Trophoblast cell (in vitro differentiated cells and primary cell): ENCODE measurements at regions not wholly inside any gene's neighbourhood (a gene's known extent, or its start where the extent isn't known, plus 50 kb on each side); places are given as distances from the start of the nearest gene placed in this dataset.

Experiments used
- DNase-seq, 2 donors: peaks; one replicate each; pipeline ENCODE4 v3.0.0-alpha.2; 2016
- H2AFZ ChIP-seq: 2 replicates; pipeline ENCODE4 v1.6.1; 2013; ENCODE audit warnings: low read length, moderate library complexity, mild to moderate bottlenecking; ENCODE audit not compliant: insufficient read depth, poor library complexity
- H2AK5ac ChIP-seq: 2 replicates; pipeline ENCODE4 v1.6.1; 2013; ENCODE audit warnings: mild to moderate bottlenecking, low read length
- H2BK120ac ChIP-seq: 2 replicates; pipeline ENCODE4 v1.6.1; 2013; ENCODE audit warnings: low read length, mild to moderate bottlenecking, moderate library complexity; ENCODE audit not compliant: insufficient read depth, poor library complexity
- H2BK12ac ChIP-seq: 2 replicates; pipeline ENCODE4 v1.6.1; 2013; ENCODE audit warnings: mild to moderate bottlenecking, low read length, moderate library complexity
- H2BK5ac ChIP-seq: 2 replicates; pipeline ENCODE4 v1.6.1; 2013; ENCODE audit warnings: low read length, low read depth, moderate library complexity, mild to moderate bottlenecking; ENCODE audit not compliant: poor library complexity
- H3K14ac ChIP-seq: 2 replicates; pipeline ENCODE4 v1.6.1; 2013; ENCODE audit warnings: mild to moderate bottlenecking, low read length
- H3K18ac ChIP-seq: 2 replicates; pipeline ENCODE4 v1.6.1; 2013; ENCODE audit warnings: mild to moderate bottlenecking, low read length
- H3K23ac ChIP-seq: 2 replicates; pipeline ENCODE4 v1.6.1; 2013; ENCODE audit warnings: low read length
- H3K27ac ChIP-seq: 2 replicates; pipeline ENCODE4 v1.5.1; 2013; ENCODE audit warnings: low read depth, mild to moderate bottlenecking, inconsistent platforms, low read length, moderate library complexity
- H3K27me3 ChIP-seq: 2 replicates; pipeline ENCODE4 v1.6.1; 2013; ENCODE audit warnings: inconsistent platforms, mild to moderate bottlenecking, low read length, moderate library complexity; ENCODE audit not compliant: insufficient read depth
- H3K36me3 ChIP-seq, 2 experiments: 1 replicate in 1 of 2; 2 replicates in 1 of 2; pipeline ENCODE4 v1.6.1; 2013; ENCODE audit warnings: low read length in 2 of 2, mild to moderate bottlenecking in 2 of 2, moderate library complexity in 1 of 2; ENCODE audit not compliant: insufficient read depth in 2 of 2, control insufficient read depth in 1 of 2
- H3K4ac ChIP-seq: 2 replicates; pipeline ENCODE4 v1.6.1; 2013; ENCODE audit warnings: low read depth, mild to moderate bottlenecking, low read length, moderate library complexity
- H3K4me1 ChIP-seq, 2 experiments: 1 replicate in 1 of 2; 2 replicates in 1 of 2; pipeline ENCODE4 v1.6.1; 2013; ENCODE audit warnings: low read length in 2 of 2, mild to moderate bottlenecking in 2 of 2, moderate library complexity in 1 of 2; ENCODE audit not compliant: insufficient read depth in 2 of 2, control insufficient read depth in 1 of 2
- H3K4me2 ChIP-seq: 2 replicates; pipeline ENCODE4 v1.6.1; 2013; ENCODE audit warnings: inconsistent platforms, mild to moderate bottlenecking, low read length, moderate library complexity
- H3K4me3 ChIP-seq: 2 replicates; pipeline ENCODE4 v1.5.1; 2013; ENCODE audit warnings: mild to moderate bottlenecking, low read depth, low read length, inconsistent platforms
- H3K79me1 ChIP-seq: one replicate; pipeline ENCODE4 v1.6.1; 2013; ENCODE audit warnings: low read length
- H3K79me2 ChIP-seq: 2 replicates; pipeline ENCODE4 v1.6.1; 2013; ENCODE audit warnings: low read length, mild to moderate bottlenecking; ENCODE audit not compliant: control insufficient read depth, insufficient read depth, poor library complexity
- H3K9ac ChIP-seq: 2 replicates; pipeline ENCODE4 v1.6.1; 2013; ENCODE audit warnings: mild to moderate bottlenecking, low read length
- H3K9me3 ChIP-seq: 2 replicates; pipeline ENCODE4 v1.6.1; 2013; ENCODE audit warnings: low read depth, mild to moderate bottlenecking, control low read depth, inconsistent platforms, low read length; ENCODE audit not compliant: insufficient read depth
- H4K12ac ChIP-seq: 2 replicates; pipeline ENCODE4 v1.6.1; 2013; ENCODE audit warnings: low read depth, mild to moderate bottlenecking, low read length, moderate library complexity
- H4K8ac ChIP-seq: 2 replicates; pipeline ENCODE4 v1.6.1; 2013; ENCODE audit warnings: low read depth, mild to moderate bottlenecking, low read length, moderate library complexity
- H4K91ac ChIP-seq: one replicate; pipeline ENCODE4 v1.6.1; 2013; ENCODE audit warnings: low read depth, mild to moderate bottlenecking, low read length, moderate library complexity
- WGBS: extraction: QIAGEN DNeasy Blood & Tissue Kit; methylation state at CpG from one replicate; pipeline ENCODE4 v1.1.7; 2013; ENCODE audit warnings: missing lambda C conversion rate; ENCODE audit not compliant: insufficient read length, insufficient coverage; ENCODE audit errors: extremely low coverage; 5-methylcytosine and 5-hydroxymethylcytosine counted together

DNA sequence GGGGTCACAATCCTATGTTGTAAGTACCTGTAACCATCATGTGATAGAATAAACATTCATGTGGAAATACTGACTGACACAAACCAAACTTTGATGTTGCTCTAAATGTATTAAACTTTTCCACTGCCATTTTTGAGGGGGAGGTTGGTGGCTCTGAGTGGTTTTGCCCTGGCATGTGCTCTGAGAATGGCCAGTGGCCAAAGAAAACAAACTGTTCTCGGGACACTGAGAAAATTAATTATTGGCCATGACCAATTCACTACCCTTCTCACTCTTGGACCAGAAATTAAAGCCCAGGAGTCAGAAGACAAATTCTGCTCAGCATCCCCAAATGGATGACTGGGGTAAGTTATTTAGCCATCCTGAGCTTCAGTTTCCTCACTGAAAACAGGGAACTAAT lies 195.9 kb downstream of the XPNPEP1 start:
- no peak overlapping the region for H2AFZ ChIP-seq
- WGBS, result no CpG with 5 or more reads among the region's 1 CpG
- H3K27me3 ChIP-seq, result no peaks in the 10 kb centered on the region
- no peak overlapping the region for H3K18ac ChIP-seq
- no peaks in the 10 kb centered on the region for H3K4me1 ChIP-seq
- no peaks in the 10 kb centered on the region for H3K79me1 ChIP-seq
- no peak overlapping the region for H3K27ac ChIP-seq
- no peaks in the 10 kb centered on the region for H3K36me3 ChIP-seq
- H3K4ac ChIP-seq, result no peak overlapping the region
- no peaks in the 10 kb centered on the region for H3K79me2 ChIP-seq
- no peak overlapping the region for H2AK5ac ChIP-seq
- DNase-seq, result no peak
- H3K4me2 ChIP-seq, result no peak overlapping the region
- no peak overlapping the region for H4K12ac ChIP-seq
- no peak overlapping the region for H3K23ac ChIP-seq
- H3K14ac ChIP-seq, result no peak overlapping the region
- no peak overlapping the region for H4K8ac ChIP-seq
- no peak overlapping the region for H3K9ac ChIP-seq
- H4K91ac ChIP-seq, result no peak overlapping the region
- H2BK5ac ChIP-seq, result no peak overlapping the region
- H3K4me3 ChIP-seq, result no peak overlapping the region
- H2BK12ac ChIP-seq, result no peak overlapping the region
- no peaks in the 10 kb centered on the region for H3K9me3 ChIP-seq
- H2BK120ac ChIP-seq, result no peak overlapping the region

DNA sequence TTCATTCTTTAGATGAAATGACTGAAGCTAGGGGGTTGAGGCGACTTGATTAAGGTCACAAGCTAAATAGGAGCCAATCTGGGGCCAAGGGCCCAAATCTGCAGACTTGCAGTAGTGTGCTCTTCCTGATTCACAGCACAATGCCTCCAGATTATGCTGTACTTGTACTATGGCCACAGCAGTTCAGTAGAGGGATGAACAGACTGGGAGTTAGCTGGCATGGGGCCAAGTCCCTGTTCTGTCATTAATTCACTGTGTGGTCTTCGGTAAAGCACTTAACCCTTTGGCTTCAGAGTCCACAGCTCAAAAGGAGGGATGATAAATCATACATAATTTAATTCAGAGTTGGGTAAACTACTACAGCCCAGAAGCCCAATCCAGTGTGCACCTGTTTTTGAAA lies 196.8 kb downstream of the XPNPEP1 start:
- no CpG with 5 or more reads among the region's 2 CpGs for WGBS
- H4K8ac ChIP-seq, result no peak overlapping the region
- H3K4me1 ChIP-seq, result no peaks in the 10 kb centered on the region
- no peak overlapping the region for H4K91ac ChIP-seq
- H2AK5ac ChIP-seq, result no peak overlapping the region
- no peak overlapping the region for H3K18ac ChIP-seq
- no peak overlapping the region for H2BK12ac ChIP-seq
- no peak overlapping the region for H3K4me3 ChIP-seq
- no peak overlapping the region for H3K4ac ChIP-seq
- no peak overlapping the region for H3K4me2 ChIP-seq
- no peaks in the 10 kb centered on the region for H3K79me2 ChIP-seq
- no peak overlapping the region for H2BK5ac ChIP-seq
- no peak overlapping the region for H2BK120ac ChIP-seq
- H3K27me3 ChIP-seq, result no peaks in the 10 kb centered on the region
- H3K9me3 ChIP-seq, result no peaks in the 10 kb centered on the region
- peak overlapping the region; percentile 38 for H3K9ac ChIP-seq
- peak overlapping the region; percentile 66 for H3K23ac ChIP-seq
- no peak overlapping the region for H3K27ac ChIP-seq
- H3K79me1 ChIP-seq, result no peaks in the 10 kb centered on the region
- no peak overlapping the region for H4K12ac ChIP-seq
- DNase-seq, result no peak
- H3K36me3 ChIP-seq, result no peaks in the 10 kb centered on the region
- H3K14ac ChIP-seq, result no peak overlapping the region
- no peak overlapping the region for H2AFZ ChIP-seq

DNA sequence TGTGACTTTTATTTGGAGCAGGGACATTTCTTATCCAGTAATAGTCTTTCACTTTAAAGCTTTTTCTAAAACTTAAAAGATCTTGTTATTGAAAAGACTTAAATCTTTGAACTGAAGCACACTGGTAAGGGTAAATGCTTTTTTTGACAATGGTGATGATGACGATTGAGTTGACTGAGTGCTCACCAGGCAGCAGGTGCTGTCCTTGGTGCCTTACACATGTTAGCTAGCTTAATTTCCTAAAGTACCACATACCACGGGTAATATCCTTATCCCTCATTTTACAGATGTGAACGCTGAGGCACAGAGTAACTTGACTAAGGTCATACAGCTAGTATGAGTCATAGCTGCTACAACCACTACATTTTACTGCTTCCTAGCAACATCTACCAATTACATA lies 200.0 kb downstream of the XPNPEP1 start:
- Histone ChIP-seq H3K9ac (no peak overlapping the region), H3K4me1 (no peaks in the 10 kb centered on the region), H2AK5ac (no peak overlapping the region), H3K4me3 (no peak overlapping the region), H4K91ac (no peak overlapping the region), H2BK120ac (no peak overlapping the region), H3K4me2 (no peak overlapping the region), H2BK5ac (no peak overlapping the region), H3K79me1 (no peaks in the 10 kb centered on the region), H3K27ac (no peak overlapping the region), H2BK12ac (no peak overlapping the region), H3K14ac (no peak overlapping the region), H3K79me2 (no peaks in the 10 kb centered on the region), H3K4ac (no peak overlapping the region), H3K27me3 (no peaks in the 10 kb centered on the region), H3K9me3 (no peaks in the 10 kb centered on the region), H4K8ac (no peak overlapping the region), H4K12ac (no peak overlapping the region), H3K36me3 (no peaks in the 10 kb centered on the region), H3K18ac (no peak overlapping the region), H3K23ac (no peak overlapping the region), H2AFZ (no peak overlapping the region)
- WGBS, result no CpG with 5 or more reads among the region's 3 CpGs
- DNase-seq, result peak in 1 of 2 donors; percentile 4

DNA sequence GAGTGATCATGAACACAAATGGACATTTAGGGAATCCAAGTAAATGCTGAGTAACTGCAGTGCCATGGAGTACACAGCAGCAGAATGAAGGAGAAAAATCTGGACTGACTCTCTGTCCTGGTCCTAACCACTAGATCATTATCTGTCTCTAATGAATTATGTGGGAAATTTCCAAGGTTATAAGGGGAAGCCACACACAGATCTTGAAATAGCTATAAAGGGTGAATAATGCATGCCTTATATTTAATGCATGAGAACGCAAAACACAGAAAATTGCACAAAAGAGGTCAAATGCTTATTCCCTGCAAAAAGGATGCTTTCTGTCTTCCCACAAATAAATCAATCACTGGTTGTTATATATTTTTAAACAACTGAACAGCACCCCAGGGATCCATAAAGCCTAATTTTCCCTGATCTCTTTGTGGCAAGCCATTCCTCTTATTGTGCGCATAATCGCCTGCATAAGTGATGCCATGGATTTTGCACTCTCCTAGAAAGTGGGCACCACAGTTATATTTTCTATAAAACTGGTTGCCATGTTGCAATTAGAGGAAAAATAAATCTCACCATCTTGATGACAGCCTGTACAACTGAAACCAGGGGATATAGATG lies 201.8 kb downstream of the XPNPEP1 start:
- Histone ChIP-seq H3K4me1 (no peaks in the 10 kb centered on the region), H3K4ac (no peak overlapping the region), H3K27me3 (no peaks in the 10 kb centered on the region), H3K18ac (no peak overlapping the region), H3K9ac (no peak overlapping the region), H3K36me3 (no peaks in the 10 kb centered on the region), H2BK5ac (no peak overlapping the region), H4K12ac (no peak overlapping the region), H3K4me3 (no peak overlapping the region), H4K91ac (no peak overlapping the region), H3K9me3 (no peaks in the 10 kb centered on the region), H3K27ac (no peak overlapping the region), H3K14ac (no peak overlapping the region), H2AK5ac (no peak overlapping the region), H3K79me2 (no peaks in the 10 kb centered on the region), H3K79me1 (no peaks in the 10 kb centered on the region), H4K8ac (no peak overlapping the region), H2BK120ac (no peak overlapping the region), H3K23ac (no peak overlapping the region), H2BK12ac (no peak overlapping the region), H3K4me2 (no peak overlapping the region), H2AFZ (no peak overlapping the region)
- DNase-seq, result no peak
- no CpG with 5 or more reads among the region's 3 CpGs for WGBS
